ENCODE measurements at regions not wholly inside any gene's neighbourhood (a gene's known extent, or its start where the extent isn't known, plus 50 kb on each side); places are given as distances from the start of the nearest gene placed in this dataset.

- Histone ChIP-seq H3K9me3 (ENCODE audit: control insufficient read depth, insufficient read depth, low read depth, low read length) (no peaks in the 10 kb centered on the region), H3K4me1 (ENCODE audit: control insufficient read depth, insufficient read depth, low read length) (no peaks in the 10 kb centered on the region), H3K36me3 (ENCODE audit: control insufficient read depth, insufficient read depth, low read length) (no peaks in the 10 kb centered on the region), H3K4me3 (ENCODE audit: low read depth in 2 of 2, low read length in 2 of 2) (no peak overlapping the region), H3K27ac (ENCODE audit: low read length) (no peak overlapping the region), H3K27me3 (ENCODE audit: control insufficient read depth, insufficient read depth, low read length) (no peaks in the 10 kb centered on the region)
- ATAC-seq (no peak), DNase-seq (ENCODE audit: low read depth, low spot score) (no peak)
- CTCF ChIA-PET = interaction anchor here (0.6 kb wide), 1 partner anchor 40 kb away, joined by 3 read pairs; no protein-coding TSS in a partner anchor
- TF ChIP-seq POLR2AphosphoS5 (IDR thresholded peaks at IDR 0.05; ENCODE audit: low read depth, low read length) = no peak
- no peak for TF ChIP-seq TCF7L2 (IDR thresholded peaks at IDR 0.05; ENCODE audit: low read depth, low read length)
- POLR2A ChIA-PET = no interaction called here
- in situ Hi-C loops (cut with HindIII; ENCODE audit: low pct_unique_long_range_greater_than_20kb, low sequenced_read_pairs) = no loop called here
- intact Hi-C loops (cut with micrococcal nuclease; ENCODE audit: unreplicated experiment) = no loop called here
- BruUV-seq (replicated peaks) = no TSS peak
Observed at GRCh38 chr17:22599322-22599721, 907.0 kb downstream of the KCNJ18 start.

- intact Hi-C loops (cut with micrococcal nuclease; ENCODE audit: unreplicated experiment) (no loop called here), in situ Hi-C loops (cut with HindIII; ENCODE audit: low pct_unique_long_range_greater_than_20kb, low sequenced_read_pairs) (no loop called here)
- TF ChIP-seq SIN3A (IDR thresholded peaks at IDR 0.05; ENCODE audit: borderline replicate concordance, insufficient read depth, low read depth, low read length) (no peak), CTCF (IDR thresholded peaks at IDR 0.05) (peak; percentile 59; the same call in 1 of the 2 replicates)
- Histone ChIP-seq H3K27ac (ENCODE audit: low read length) (no peak overlapping the region), H3K4me3 (ENCODE audit: low read depth in 2 of 2, low read length in 2 of 2) (no peak overlapping the region), H3K9me3 (ENCODE audit: control insufficient read depth, insufficient read depth, low read depth, low read length) (no peaks in the 10 kb centered on the region), H3K36me3 (ENCODE audit: control insufficient read depth, insufficient read depth, low read length) (no peaks in the 10 kb centered on the region), H3K27me3 (ENCODE audit: control insufficient read depth, insufficient read depth, low read length) (peaks cover 4% of the 10 kb centered on the region; the same call in 1 of the 2 replicates), H3K4me1 (ENCODE audit: control insufficient read depth, insufficient read depth, low read length) (no peaks in the 10 kb centered on the region)
- ATAC-seq = no peak
- no peak for DNase-seq (ENCODE audit: low read depth, low spot score)
- CTCF ChIA-PET = no interaction called here
- POLR2A ChIA-PET = no interaction called here
- no TSS peak for BruUV-seq (replicated peaks)
Observed at GRCh38 chr17:22600644-22601298, 908.4 kb downstream of the KCNJ18 start.

Data from Panc1 (cell line).